Activated gamma-delta T cell treated with anti-CD3 and anti-CD28 coated beads, Interleukin-2, amount 50 U/mL, for 16 hours (primary cell): ENCODE measurements at regions not wholly inside any gene's neighbourhood (a gene's known extent, or its start where the extent isn't known, plus 50 kb on each side); places are given as distances from the start of the nearest gene placed in this dataset.
"Not testable (repeated sequence)": the region's sequence is repeated elsewhere in the genome, so short reads cannot be mapped to it uniquely, and the experiment has no call there.

ENCODE experiments used
- DNase-seq: peaks from one replicate; pipeline ENCODE4 v3.0.0-alpha.2; 2020; ENCODE audit warnings: low read depth

GRCh38 chr5:167281925-167282324, 1009.5 kb upstream of the WWC1 start:
- DNase-seq, result no peak

DNA sequence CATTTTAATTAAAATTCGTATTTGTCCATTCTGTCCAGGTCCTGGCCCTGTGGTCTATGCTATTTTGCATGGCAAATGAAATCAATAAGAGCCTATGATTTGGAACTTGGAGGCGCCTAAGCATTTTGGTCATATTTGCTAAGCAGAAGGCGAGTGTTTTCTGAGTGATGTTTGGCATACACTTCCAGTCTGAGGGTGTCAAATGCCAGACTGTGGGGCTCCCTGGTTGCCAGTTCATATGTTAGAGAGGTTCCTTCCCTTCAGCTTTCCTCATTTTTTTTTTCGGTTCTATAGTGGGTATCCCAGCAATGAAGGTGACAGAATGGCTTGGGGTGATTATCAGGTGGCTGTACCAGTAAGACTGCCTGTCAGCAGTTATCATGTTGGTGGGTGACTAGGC, 1007.8 kb upstream of the WWC1 start:
- DNase-seq, result no peak

- no peak for DNase-seq
Observed at GRCh38 chr5:167284222-167284890, 1007.1 kb upstream of the WWC1 start.

DNA sequence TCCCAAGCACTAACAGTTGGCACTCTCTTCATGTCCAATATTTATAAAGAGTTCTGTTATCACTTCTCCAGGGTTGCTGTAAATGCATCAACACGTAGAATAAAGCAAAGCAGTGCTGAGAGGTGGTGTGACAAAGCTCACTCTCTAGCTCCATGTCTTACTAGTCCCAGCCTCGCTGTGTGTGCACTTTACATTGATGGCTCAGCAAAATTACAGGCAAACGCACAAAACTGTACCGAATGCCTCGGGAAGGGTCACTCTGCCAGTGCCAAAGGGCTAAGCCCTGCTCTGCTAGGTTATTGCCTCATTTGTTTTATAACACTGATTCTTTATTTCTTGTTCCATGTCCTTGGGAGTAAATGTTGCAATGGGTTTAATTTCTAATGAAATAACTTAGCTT, 1005.9 kb upstream of the WWC1 start:
- DNase-seq, result no peak

DNA sequence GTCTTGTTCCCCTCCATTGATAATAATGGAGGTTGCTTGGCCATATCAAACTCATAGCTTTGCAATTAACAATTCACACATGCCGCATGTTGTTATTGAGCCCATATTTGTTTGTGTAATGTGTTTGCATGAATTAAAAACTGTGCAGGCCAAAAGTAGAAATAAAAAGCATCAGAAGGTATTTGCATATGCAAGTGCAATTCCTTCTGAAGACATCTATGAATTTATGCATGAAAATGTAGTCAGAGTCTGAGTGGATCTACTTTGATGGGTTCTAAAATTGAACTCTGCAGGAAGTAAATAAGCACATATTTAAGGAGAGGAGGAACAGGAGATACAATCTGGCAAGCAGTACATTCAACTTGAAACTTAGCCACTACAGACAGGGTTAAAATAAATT, 1004.6 kb upstream of the WWC1 start:
- DNase-seq, result no peak

DNA sequence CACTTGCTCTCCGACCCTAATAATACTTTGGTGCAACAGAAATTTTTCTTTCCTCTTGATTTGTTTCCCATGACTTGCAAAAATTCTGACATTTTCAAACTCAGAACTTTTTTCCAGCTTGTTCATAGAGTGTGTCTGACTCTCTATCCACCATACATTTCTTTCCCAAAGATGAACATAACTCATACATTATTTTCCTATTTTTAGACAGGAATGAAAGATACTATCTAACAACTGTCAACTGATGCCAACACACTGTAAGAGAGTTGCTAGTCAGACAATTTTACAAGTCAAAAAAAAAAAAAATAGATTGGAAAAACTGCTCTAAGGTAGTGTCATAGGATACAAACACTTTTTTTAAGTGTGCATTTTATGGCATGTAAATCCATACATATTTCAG, 1001.0 kb upstream of the WWC1 start:
- DNase-seq, result no peak

DNA sequence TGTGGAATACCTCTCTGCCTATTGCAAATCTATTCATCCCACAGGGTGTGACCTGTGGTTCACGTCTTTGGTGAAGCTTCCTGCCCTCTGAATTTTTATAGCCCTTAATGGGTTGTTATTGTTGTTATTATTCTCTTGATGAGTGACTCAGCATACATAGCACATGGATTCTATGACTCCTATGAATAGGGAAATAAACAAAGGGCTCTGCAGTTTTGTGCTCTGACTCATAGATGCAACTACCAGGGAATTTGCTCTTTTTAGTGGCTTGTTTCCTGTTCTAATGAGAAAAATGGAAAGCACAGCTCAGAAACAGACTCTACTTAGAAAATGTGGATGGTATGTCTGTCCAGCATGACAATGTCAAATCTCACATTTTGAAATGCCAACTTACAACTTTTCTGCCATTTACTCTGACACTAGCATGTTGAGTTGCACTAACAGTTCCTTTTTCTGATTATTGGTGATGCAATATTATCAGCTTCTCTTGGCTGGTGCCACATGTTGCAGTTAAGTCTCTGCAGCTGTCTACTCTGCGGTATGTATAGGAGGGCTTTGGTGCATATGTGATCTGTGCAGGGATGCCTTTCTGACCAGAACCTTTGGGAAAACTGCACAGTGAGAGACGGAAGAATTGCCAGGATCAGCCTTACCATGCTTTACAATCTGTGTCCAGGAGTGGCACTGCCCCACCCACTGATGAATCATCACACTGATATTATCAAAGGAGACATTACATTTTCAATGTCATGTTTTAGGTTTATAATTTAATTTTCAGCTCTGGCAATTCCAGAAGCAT, 996.4 kb upstream of the WWC1 start:
- DNase-seq, result no peak

DNA sequence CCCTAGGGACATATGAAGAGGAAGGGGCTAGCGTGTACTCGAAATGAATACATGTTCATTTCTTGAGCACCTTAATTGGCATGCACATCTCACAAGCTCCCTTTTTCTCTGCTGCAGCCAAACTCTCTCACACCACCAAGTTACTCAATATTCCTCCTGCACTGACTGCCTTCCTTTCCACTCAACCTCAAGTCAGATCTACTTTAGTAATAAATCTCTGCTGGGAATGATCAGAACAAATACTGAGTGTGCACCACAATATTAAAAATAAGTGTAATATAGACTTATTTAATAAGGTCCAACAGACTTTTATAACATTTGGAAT, 995.8 kb upstream of the WWC1 start:
- DNase-seq, result no peak

DNA sequence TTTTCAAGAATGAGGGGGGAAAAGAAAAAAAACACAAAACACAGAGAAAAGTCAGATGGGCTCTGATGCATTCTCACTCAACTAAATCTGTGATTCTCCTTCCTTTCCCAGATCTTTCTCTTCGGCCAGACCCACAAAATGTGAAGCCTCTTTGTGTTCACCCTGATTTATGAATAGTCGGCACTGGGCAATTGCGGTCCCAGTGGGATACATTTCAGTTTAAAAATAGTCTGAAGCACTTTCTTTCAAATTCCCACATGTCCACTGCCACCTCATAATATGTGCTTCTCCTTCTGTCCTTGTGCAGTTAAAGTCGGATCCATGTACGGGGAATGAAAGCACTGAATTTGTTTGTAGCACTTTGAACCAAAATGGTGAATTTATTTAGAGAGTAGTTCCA, 995.4 kb upstream of the WWC1 start:
- no peak for DNase-seq

DNA sequence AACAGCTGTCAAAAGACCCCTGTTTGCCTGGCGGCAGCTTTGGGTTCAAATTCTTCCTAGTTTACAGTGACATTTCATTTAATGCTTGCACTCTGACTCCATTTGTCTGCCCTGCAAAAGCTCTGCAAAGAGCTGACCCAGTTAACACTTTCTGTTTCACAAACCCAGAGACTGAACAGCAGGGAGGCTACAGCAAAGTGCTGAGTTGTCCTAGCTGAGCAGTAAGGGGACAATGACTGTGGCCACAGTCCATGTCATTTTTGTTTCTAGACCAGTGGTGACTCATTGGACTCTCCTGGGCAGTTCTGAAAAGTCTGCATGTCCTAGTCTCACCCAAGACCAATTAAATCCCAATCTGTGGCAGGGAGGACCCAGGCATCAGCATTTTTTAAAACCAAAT, 994.8 kb upstream of the WWC1 start:
- DNase-seq, result no peak

DNA sequence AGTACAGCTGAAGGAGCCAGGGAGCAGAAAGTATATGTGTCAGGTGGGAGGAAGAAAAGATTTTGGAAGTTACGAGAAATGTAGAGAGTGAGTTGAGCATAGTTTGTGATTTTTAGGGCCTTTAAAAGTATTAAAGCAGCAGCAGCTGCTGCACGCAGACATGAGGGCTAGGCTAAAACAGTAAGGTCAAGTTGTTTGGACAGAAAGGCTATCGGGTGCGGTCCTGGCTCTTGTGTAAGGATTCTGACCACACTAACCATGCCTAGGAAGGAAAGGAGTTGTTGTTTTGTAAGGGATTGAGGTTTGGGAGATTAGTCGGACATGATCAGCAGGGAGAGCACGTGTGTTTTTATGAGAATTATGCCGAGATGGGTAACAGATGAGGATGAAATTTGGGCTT, 991.6 kb upstream of the WWC1 start:
- not testable (repeated sequence) for DNase-seq

- DNase-seq, result no peak
Observed at GRCh38 chr5:167303582-167303981, 987.9 kb upstream of the WWC1 start.

GRCh38 chr5:167304834-167305469, 986.5 kb upstream of the WWC1 start:
- DNase-seq, result no peak

DNA sequence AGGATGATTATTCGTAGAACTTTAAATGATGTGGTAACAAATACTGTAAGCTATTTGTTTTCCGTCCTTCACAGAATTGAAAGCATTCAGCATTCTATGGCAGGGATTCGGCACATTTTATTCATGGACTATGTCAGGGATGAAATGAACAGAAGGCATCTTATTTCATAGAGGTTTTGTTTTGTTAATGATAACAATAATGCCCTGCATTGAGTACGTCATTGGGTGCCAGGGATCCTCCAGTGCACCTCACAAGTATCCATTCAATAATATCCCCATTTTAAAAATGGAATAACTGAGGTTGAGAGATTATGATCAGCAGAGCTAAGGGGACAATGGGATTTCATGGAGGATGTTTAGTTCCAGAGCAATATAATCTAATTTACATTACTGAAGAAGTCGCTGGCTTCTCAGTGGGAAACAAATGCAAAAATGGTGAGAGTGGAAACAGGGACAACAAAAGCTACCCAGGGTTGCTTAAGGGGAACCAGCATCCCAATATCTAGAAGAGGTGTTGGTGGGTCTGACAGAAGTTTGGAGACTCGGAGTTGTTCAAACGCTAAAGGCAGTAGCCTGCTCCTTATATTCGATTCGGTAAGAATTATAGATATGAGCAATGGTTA, 985.7 kb upstream of the WWC1 start:
- DNase-seq, result no peak

- DNase-seq, result no peak
Observed at GRCh38 chr5:167307042-167307441, 984.4 kb upstream of the WWC1 start.

- DNase-seq, result no peak
Observed at GRCh38 chr5:167308466-167308865, 983.0 kb upstream of the WWC1 start.

DNA sequence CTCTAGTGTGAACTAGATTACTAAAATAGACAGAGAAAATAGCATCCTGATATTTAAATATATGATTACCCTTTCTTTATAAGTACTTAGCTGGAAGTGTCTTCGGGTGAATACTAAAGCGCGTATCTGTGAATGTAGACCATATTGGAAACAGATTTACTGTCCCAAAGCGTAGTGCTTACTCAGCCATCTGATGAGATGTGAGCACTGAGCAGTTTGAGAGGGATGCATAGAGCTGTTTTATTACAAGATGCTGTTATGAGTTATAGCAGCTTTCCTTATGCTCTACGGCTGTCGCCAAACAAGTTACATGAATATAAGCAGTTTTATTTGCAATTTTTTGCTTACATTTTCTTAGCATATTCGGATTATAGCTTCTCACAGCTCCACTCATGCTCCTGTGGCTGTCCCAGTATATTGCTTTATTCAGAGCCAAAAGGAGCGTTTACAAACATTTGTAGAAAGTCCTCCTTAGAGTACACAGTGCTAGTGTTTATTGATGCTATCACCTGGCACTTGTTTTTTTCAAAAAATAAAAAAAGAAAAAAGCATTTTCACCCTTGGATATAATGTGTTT, 981.4 kb upstream of the WWC1 start:
- no peak for DNase-seq

GRCh38 chr5:167311340-167311739, 980.1 kb upstream of the WWC1 start:
- DNase-seq, result no peak

GRCh38 chr5:167312225-167312624, 979.2 kb upstream of the WWC1 start:
- DNase-seq, result no peak

- no peak for DNase-seq
Observed at GRCh38 chr5:167315762-167316161, 975.7 kb upstream of the WWC1 start.

- DNase-seq, result no peak
Observed at GRCh38 chr5:167317884-167318283, 973.6 kb upstream of the WWC1 start.

GRCh38 chr5:167319243-167319642, 972.2 kb upstream of the WWC1 start:
- no peak for DNase-seq

GRCh38 chr5:167320019-167320418, 971.4 kb upstream of the WWC1 start:
- DNase-seq, result no peak
